ENCODE measurements at regions not wholly inside any gene's neighbourhood (a gene's known extent, or its start where the extent isn't known, plus 50 kb on each side); places are given as distances from the start of the nearest gene placed in this dataset.

DNA sequence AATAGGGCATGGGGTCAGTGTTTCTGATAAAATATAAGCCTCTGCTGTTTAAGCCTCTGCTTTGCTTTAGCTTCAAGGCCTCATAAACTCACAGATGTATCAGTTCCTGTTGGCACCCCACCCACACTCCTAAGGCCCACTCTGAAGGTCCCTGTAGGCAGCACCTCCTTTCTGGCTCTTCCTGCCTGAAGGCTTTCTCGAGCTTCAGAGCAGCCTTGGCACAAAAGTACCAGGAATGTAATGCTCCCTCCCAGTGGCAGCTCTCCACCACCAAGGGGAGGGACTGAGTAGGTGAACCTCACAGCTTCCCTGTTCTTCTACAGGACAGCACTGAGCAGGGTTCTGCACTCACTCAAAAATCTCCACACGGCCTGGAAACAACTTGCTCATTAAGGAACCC is 102.2 kb downstream of the ABHD5 start:
- no peaks in the 10 kb centered on the region for H3K9me2 ChIP-seq (ENCODE audit: insufficient read depth, low read length)
- H3K4me2 ChIP-seq (ENCODE audit: low read length) = no peak overlapping the region
- TF ChIP-seq POLR2AphosphoS5 (IDR thresholded peaks at IDR 0.05) (no peak), RAD21 (conservative IDR thresholded peaks at IDR 0.05) (no peak), SMC3 (conservative IDR thresholded peaks at IDR 0.05; ENCODE audit: poor library complexity) (no peak), EP300 (conservative IDR thresholded peaks at IDR 0.05; ENCODE audit: poor library complexity, severe bottlenecking) (no peak), EZH2 (IDR thresholded peaks at IDR 0.05; ENCODE audit: borderline replicate concordance, insufficient read depth, low read length, poor library complexity, severe bottlenecking) (no peak), TAF1 (IDR thresholded peaks at IDR 0.05; ENCODE audit: low read depth) (no peak), MXI1 (conservative IDR thresholded peaks at IDR 0.05; ENCODE audit: poor library complexity, severe bottlenecking) (no peak)
- TF ChIP-seq, protein P1, sequence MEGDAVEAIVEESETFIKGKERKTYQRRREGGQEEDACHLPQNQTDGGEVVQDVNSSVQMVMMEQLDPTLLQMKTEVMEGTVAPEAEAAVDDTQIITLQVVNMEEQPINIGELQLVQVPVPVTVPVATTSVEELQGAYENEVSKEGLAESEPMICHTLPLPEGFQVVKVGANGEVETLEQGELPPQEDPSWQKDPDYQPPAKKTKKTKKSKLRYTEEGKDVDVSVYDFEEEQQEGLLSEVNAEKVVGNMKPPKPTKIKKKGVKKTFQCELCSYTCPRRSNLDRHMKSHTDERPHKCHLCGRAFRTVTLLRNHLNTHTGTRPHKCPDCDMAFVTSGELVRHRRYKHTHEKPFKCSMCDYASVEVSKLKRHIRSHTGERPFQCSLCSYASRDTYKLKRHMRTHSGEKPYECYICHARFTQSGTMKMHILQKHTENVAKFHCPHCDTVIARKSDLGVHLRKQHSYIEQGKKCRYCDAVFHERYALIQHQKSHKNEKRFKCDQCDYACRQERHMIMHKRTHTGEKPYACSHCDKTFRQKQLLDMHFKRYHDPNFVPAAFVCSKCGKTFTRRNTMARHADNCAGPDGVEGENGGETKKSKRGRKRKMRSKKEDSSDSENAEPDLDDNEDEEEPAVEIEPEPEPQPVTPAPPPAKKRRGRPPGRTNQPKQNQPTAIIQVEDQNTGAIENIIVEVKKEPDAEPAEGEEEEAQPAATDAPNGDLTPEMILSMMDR (IDR thresholded peaks at IDR 0.05; ENCODE audit: poor library complexity, severe bottlenecking) = no peak
- TF ChIP-seq, protein P2, sequence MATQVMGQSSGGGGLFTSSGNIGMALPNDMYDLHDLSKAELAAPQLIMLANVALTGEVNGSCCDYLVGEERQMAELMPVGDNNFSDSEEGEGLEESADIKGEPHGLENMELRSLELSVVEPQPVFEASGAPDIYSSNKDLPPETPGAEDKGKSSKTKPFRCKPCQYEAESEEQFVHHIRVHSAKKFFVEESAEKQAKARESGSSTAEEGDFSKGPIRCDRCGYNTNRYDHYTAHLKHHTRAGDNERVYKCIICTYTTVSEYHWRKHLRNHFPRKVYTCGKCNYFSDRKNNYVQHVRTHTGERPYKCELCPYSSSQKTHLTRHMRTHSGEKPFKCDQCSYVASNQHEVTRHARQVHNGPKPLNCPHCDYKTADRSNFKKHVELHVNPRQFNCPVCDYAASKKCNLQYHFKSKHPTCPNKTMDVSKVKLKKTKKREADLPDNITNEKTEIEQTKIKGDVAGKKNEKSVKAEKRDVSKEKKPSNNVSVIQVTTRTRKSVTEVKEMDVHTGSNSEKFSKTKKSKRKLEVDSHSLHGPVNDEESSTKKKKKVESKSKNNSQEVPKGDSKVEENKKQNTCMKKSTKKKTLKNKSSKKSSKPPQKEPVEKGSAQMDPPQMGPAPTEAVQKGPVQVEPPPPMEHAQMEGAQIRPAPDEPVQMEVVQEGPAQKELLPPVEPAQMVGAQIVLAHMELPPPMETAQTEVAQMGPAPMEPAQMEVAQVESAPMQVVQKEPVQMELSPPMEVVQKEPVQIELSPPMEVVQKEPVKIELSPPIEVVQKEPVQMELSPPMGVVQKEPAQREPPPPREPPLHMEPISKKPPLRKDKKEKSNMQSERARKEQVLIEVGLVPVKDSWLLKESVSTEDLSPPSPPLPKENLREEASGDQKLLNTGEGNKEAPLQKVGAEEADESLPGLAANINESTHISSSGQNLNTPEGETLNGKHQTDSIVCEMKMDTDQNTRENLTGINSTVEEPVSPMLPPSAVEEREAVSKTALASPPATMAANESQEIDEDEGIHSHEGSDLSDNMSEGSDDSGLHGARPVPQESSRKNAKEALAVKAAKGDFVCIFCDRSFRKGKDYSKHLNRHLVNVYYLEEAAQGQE (IDR thresholded peaks at IDR 0.05; ENCODE audit: borderline replicate concordance) = no peak
- no peak overlapping the region for H3K4me3 ChIP-seq (ENCODE audit: low read length)
- H4K20me1 ChIP-seq (ENCODE audit: insufficient read depth) = no peaks in the 10 kb centered on the region
- no peak overlapping the region for H2AFZ ChIP-seq (ENCODE audit: low read depth, low read length)
- H3K9me3 ChIP-seq (ENCODE audit: low read length) = no peaks in the 10 kb centered on the region
- no peak overlapping the region for H3K27ac ChIP-seq (ENCODE audit: low read length)
- no peaks in the 10 kb centered on the region for H3F3A ChIP-seq (ENCODE audit: insufficient read depth, low read length, poor library complexity, severe bottlenecking)
- H3K9ac ChIP-seq (ENCODE audit: low read length) = no peak overlapping the region
- no peaks in the 10 kb centered on the region for H3K79me2 ChIP-seq (replicated peaks; ENCODE audit: insufficient read depth, low read length)
- H3K36me3 ChIP-seq (ENCODE audit: insufficient read depth, low read length) = no peaks in the 10 kb centered on the region
- no peaks in the 10 kb centered on the region for H3K27me3 ChIP-seq (ENCODE audit: insufficient read depth, low read depth, low read length)

GRCh38 chr3:43793648-43794372 is 103.1 kb downstream of the ABHD5 start:
- no peaks in the 10 kb centered on the region for H3K9me2 ChIP-seq (ENCODE audit: insufficient read depth, low read length)
- H3K4me2 ChIP-seq (ENCODE audit: low read length) = no peak overlapping the region
- H3K36me3 ChIP-seq (ENCODE audit: insufficient read depth, low read length) = no peaks in the 10 kb centered on the region
- no peaks in the 10 kb centered on the region for H3K27me3 ChIP-seq (ENCODE audit: insufficient read depth, low read depth, low read length)
- no peaks in the 10 kb centered on the region for H3K9me3 ChIP-seq (ENCODE audit: low read length)
- no peak overlapping the region for H3K9ac ChIP-seq (ENCODE audit: low read length)
- no peak overlapping the region for H3K4me3 ChIP-seq (ENCODE audit: low read length)
- no peak overlapping the region for H2AFZ ChIP-seq (ENCODE audit: low read depth, low read length)
- H4K20me1 ChIP-seq (ENCODE audit: insufficient read depth) = no peaks in the 10 kb centered on the region
- no peak overlapping the region for H3K27ac ChIP-seq (ENCODE audit: low read length)
- H3F3A ChIP-seq (ENCODE audit: insufficient read depth, low read length, poor library complexity, severe bottlenecking) = no peaks in the 10 kb centered on the region
- TF ChIP-seq SMC3 (conservative IDR thresholded peaks at IDR 0.05; ENCODE audit: poor library complexity) (no peak), MXI1 (conservative IDR thresholded peaks at IDR 0.05; ENCODE audit: poor library complexity, severe bottlenecking) (no peak)
- no peaks in the 10 kb centered on the region for H3K79me2 ChIP-seq (replicated peaks; ENCODE audit: insufficient read depth, low read length)

Data from neural cell (in vitro differentiated cells).